Tibial nerve (tissue), 3 donors: ENCODE measurements at regions not wholly inside any gene's neighbourhood (a gene's known extent, or its start where the extent isn't known, plus 50 kb on each side); places are given as distances from the start of the nearest gene placed in this dataset.

Experiments
- POLR2A ChIP-seq, 2 donors: fragments of 450-650 bp; IDR thresholded peaks; one replicate each; pipeline ENCODE4 v1.6.1; 2017; ENCODE audit warnings: antibody characterized with exemption in 2 of 2, mild to moderate bottlenecking in 2 of 2, moderate library complexity in 2 of 2
- TF ChIP-seq, protein P1 (sequence below), 5 experiments: fragments of 200-600 bp in 3 of 5; fragments of 450-650 bp in 2 of 5; sonication (generic) in 3 of 5; IDR thresholded peaks; one replicate each; pipeline ENCODE4 v1.5.1; 2016 to 2019; ENCODE audit warnings: antibody characterized with exemption in 5 of 5, mild to moderate bottlenecking in 3 of 5, moderate library complexity in 2 of 5

DNA sequence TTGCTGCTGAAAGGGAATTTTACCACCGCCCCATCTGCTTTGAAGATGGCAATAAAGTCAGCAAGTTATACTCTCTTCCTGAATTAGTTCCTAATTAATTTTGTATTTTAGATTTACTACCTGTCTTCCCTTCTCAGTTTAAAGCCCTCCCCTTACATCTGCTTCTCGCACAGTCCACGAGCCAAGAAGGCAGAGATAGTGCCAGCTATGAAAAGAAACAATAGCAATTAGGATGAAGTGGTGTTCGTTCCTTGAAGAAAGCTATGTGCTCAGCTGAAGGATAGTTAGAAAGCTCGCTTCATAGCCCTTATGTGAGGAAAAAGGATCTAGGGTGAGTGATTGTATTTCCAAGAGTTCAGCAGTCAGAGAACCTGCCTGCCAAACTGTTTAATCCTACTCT lies 1678.8 kb upstream of the TENM3 start:
- TF ChIP-seq, protein P1, sequence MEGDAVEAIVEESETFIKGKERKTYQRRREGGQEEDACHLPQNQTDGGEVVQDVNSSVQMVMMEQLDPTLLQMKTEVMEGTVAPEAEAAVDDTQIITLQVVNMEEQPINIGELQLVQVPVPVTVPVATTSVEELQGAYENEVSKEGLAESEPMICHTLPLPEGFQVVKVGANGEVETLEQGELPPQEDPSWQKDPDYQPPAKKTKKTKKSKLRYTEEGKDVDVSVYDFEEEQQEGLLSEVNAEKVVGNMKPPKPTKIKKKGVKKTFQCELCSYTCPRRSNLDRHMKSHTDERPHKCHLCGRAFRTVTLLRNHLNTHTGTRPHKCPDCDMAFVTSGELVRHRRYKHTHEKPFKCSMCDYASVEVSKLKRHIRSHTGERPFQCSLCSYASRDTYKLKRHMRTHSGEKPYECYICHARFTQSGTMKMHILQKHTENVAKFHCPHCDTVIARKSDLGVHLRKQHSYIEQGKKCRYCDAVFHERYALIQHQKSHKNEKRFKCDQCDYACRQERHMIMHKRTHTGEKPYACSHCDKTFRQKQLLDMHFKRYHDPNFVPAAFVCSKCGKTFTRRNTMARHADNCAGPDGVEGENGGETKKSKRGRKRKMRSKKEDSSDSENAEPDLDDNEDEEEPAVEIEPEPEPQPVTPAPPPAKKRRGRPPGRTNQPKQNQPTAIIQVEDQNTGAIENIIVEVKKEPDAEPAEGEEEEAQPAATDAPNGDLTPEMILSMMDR (IDR thresholded peaks at IDR 0.05): no peak
- TF ChIP-seq POLR2A (IDR thresholded peaks at IDR 0.05): no peak
